HepG2 (cell line): ENCODE measurements at regions not wholly inside any gene's neighbourhood (a gene's known extent, or its start where the extent isn't known, plus 50 kb on each side); places are given as distances from the start of the nearest gene placed in this dataset.

Experiments used
- ATAC-seq: fragments of 200-7000 bp; cut with Tn5 transposase; 3 replicates; pipeline ENCODE4 v1.9.1; 2020; ENCODE audit warnings: mild to moderate bottlenecking, moderate library complexity
- BruUV-seq: library from RNA; stranded (reverse); fragments of 400-500 nt; replicated peaks from 2 replicates; lab custom pipeline; 2021; lab: Mats Ljungman, UMichigan
- CTCF ChIA-PET: fragments of 300-600 bp; formaldehyde crosslinking; extraction: SDS; loops from one replicate; lab custom pipeline; 2021; ENCODE audit warnings: low total read pairs, inconsistent platforms, low intra/inter-chr PET ratio; lab: Yijun Ruan, JAX
- POLR2A ChIA-PET: fragments of 350-600 bp; sonication (Branson Sonifier 250); formaldehyde crosslinking; loops from one replicate; lab custom pipeline; 2020; ENCODE audit warnings: antibody characterized with exemption, inconsistent platforms; lab: Yijun Ruan, JAX
- DNase-seq: peaks from one replicate; pipeline ENCODE4 v3.0.0-alpha.2; 2015; ENCODE audit warnings: low spot score
- FAIRE-seq: peaks from 3 replicates; lab custom pipeline; 2011; peaks lifted over from hg19 to GRCh38; lab: Jason Lieb, UNC
- H2AFZ ChIP-seq: one replicate; pipeline ENCODE4 v1.6.1; 2011; ENCODE audit warnings: low read length, inconsistent platforms
- H3K27ac ChIP-seq: fragments of 300-600 bp; 3 replicates; pipeline ENCODE4 v1.8.0; 2011; ENCODE audit warnings: mixed run types, mild to moderate bottlenecking, mixed read lengths, low read length, inconsistent platforms; ENCODE audit not compliant: insufficient read depth; ENCODE audit errors: extremely low read length
- H3K27me3 ChIP-seq, 2 experiments: fragments of 200-600 bp in 1 of 2; 2 replicates in 1 of 2; 3 replicates in 1 of 2; pipeline versions ENCODE4 v1.6.0 to v1.8.0; 2011; ENCODE audit warnings: low read length in 2 of 2, mild to moderate bottlenecking in 2 of 2, moderate library complexity in 2 of 2, inconsistent platforms in 1 of 2; ENCODE audit not compliant: insufficient read depth in 2 of 2, control insufficient read depth in 1 of 2
- H3K36me3 ChIP-seq, 2 experiments: fragments of 200-600 bp in 1 of 2; replicated peaks in 1 of 2; 2 replicates in 1 of 2; 3 replicates in 1 of 2; pipeline versions ENCODE4 v1.5.1 to v1.8.0; 2011; ENCODE audit warnings: low read length in 2 of 2, inconsistent platforms in 1 of 2; ENCODE audit not compliant: insufficient read depth in 2 of 2, control insufficient read depth in 1 of 2
- H3K4me1 ChIP-seq: 2 replicates; pipeline ENCODE4 v1.5.1; 2012; ENCODE audit warnings: low read length, inconsistent platforms; ENCODE audit not compliant: insufficient read depth
- H3K4me2 ChIP-seq: 2 replicates; pipeline ENCODE4 v1.6.0; 2011; ENCODE audit warnings: low read depth, low read length, inconsistent platforms
- H3K4me3 ChIP-seq, 3 experiments: fragments of 200-600 bp in 1 of 3; sonication (generic), shearing (Covaris generic) in 1 of 3; replicated peaks in 1 of 3; 2 replicates each; pipeline ENCODE4 v1.5.1; 2011 to 2016; ENCODE audit warnings: low read length in 3 of 3, inconsistent platforms in 2 of 3, low read depth in 2 of 3, mild to moderate bottlenecking in 2 of 3, control low read depth in 1 of 3, mixed read lengths in 1 of 3; ENCODE audit not compliant: insufficient read depth in 1 of 3
- H3K79me2 ChIP-seq: one replicate; pipeline ENCODE4 v1.6.1; 2011; ENCODE audit warnings: low read length, inconsistent platforms; ENCODE audit not compliant: insufficient read depth
- H3K9ac ChIP-seq: 2 replicates; pipeline ENCODE4 v1.6.0; 2011; ENCODE audit warnings: mild to moderate bottlenecking, low read depth, low read length, inconsistent platforms; ENCODE audit not compliant: insufficient read depth
- H3K9me3 ChIP-seq: 2 replicates; pipeline ENCODE4 v1.5.1; 2012; ENCODE audit warnings: mild to moderate bottlenecking, low read length
- H4K20me1 ChIP-seq: 2 replicates; pipeline ENCODE4 v1.6.0; 2011; ENCODE audit warnings: inconsistent platforms, mild to moderate bottlenecking, low read length, moderate library complexity; ENCODE audit not compliant: insufficient read depth
- AHR ChIP-seq: IDR thresholded peaks from 2 replicates; pipeline ENCODE4 v1.6.1; 2018; ENCODE audit warnings: missing genetic modification reagents, missing compliant biosample characterization
- THAP11 ChIP-seq: IDR thresholded peaks from 2 replicates; pipeline ENCODE4 v1.6.1; 2016; ENCODE audit warnings: missing biosample characterization, missing genetic modification reagents
- ZFP82 ChIP-seq: sonication (generic); formaldehyde crosslinking; IDR thresholded peaks from 2 replicates; pipeline ENCODE4 v1.5.1; 2020; ENCODE audit warnings: mild to moderate bottlenecking, missing genetic modification reagents, borderline replicate concordance
- ZMAT3 ChIP-seq: sonication (generic); formaldehyde crosslinking; conservative IDR thresholded peaks from 2 replicates; pipeline ENCODE4 v1.7.0; 2021; ENCODE audit warnings: missing genetic modification reagents
- ZNF792 ChIP-seq: IDR thresholded peaks from 2 replicates; pipeline ENCODE4 v1.6.1; 2016
- WGBS: methylation state at CpG from one replicate; pipeline ENCODE4 v1.1.6; 2017; ENCODE audit warnings: low lambda C conversion rate; 5-methylcytosine and 5-hydroxymethylcytosine counted together
- in situ Hi-C: cut with HindIII; loops from 2 replicates; pipeline ENCODE4 v1.10.0; 2017; ENCODE audit warnings: low pct_unique_long_range_greater_than_20kb; ENCODE audit not compliant: extremely low pct_ligation_motif_present
- intact Hi-C: fragments of 100-400 bp; cut with micrococcal nuclease; formaldehyde crosslinking; loops from one replicate; pipeline ENCODE4 v1.10.0; 2022; ENCODE audit not compliant: unreplicated experiment
- TF ChIP-seq, protein P1 (sequence below): IDR thresholded peaks from 2 replicates; pipeline ENCODE4 v1.6.1; 2016; ENCODE audit warnings: low read depth, missing genetic modification reagents, missing compliant biosample characterization
- TF ChIP-seq, protein P2 (sequence below): sonication (generic); formaldehyde crosslinking; IDR thresholded peaks from 2 replicates; pipeline ENCODE4 v1.9.0; 2022; ENCODE audit warnings: missing genetic modification reagents, mild to moderate bottlenecking, borderline replicate concordance
- TF ChIP-seq, protein P3 (sequence below): sonication (generic); formaldehyde crosslinking; IDR thresholded peaks from 2 replicates; pipeline ENCODE4 v1.9.0; 2021; ENCODE audit warnings: missing genetic modification reagents, borderline replicate concordance

DNA sequence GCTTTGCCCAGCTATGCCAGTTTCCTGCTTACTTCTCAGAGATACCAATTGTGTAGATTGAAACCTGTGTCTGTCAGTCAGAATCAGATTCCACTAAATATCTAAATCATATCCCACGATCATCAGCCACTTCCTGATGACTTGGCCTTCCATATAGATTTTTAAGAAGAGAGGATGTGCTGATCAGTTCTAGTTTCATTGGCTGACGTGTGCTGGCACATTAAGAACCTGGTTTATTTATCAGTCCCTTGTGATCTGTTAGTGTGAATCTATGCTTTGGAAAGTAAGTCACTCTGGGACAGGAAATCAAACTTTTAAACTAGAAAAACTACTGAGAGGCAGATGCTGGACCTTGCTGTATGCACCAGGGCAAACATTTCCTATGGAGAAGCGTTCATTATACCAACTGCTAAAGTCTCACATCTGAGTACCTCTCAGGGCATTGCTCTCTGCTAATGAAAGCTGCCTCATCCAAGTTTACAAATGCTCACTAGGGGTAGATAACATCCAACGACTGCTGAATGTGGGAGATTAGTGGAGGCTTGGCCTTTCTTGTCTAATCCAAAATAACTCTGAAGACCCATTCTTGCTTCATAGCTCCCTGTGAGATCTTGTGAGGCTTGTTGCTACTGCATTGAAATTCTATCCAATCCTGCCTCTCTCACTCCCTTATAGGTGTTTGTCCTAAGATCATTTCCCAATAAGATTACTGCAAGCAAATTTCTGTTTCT lies 109.1 kb downstream of the ARL4A start (continued):
- TF ChIP-seq, protein P1, sequence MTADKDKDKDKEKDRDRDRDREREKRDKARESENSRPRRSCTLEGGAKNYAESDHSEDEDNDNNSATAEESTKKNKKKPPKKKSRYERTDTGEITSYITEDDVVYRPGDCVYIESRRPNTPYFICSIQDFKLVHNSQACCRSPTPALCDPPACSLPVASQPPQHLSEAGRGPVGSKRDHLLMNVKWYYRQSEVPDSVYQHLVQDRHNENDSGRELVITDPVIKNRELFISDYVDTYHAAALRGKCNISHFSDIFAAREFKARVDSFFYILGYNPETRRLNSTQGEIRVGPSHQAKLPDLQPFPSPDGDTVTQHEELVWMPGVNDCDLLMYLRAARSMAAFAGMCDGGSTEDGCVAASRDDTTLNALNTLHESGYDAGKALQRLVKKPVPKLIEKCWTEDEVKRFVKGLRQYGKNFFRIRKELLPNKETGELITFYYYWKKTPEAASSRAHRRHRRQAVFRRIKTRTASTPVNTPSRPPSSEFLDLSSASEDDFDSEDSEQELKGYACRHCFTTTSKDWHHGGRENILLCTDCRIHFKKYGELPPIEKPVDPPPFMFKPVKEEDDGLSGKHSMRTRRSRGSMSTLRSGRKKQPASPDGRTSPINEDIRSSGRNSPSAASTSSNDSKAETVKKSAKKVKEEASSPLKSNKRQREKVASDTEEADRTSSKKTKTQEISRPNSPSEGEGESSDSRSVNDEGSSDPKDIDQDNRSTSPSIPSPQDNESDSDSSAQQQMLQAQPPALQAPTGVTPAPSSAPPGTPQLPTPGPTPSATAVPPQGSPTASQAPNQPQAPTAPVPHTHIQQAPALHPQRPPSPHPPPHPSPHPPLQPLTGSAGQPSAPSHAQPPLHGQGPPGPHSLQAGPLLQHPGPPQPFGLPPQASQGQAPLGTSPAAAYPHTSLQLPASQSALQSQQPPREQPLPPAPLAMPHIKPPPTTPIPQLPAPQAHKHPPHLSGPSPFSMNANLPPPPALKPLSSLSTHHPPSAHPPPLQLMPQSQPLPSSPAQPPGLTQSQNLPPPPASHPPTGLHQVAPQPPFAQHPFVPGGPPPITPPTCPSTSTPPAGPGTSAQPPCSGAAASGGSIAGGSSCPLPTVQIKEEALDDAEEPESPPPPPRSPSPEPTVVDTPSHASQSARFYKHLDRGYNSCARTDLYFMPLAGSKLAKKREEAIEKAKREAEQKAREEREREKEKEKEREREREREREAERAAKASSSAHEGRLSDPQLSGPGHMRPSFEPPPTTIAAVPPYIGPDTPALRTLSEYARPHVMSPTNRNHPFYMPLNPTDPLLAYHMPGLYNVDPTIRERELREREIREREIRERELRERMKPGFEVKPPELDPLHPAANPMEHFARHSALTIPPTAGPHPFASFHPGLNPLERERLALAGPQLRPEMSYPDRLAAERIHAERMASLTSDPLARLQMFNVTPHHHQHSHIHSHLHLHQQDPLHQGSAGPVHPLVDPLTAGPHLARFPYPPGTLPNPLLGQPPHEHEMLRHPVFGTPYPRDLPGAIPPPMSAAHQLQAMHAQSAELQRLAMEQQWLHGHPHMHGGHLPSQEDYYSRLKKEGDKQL: no peak
- no peak for TF ChIP-seq ZNF792 (CRISPR knock-in tag)

DNA sequence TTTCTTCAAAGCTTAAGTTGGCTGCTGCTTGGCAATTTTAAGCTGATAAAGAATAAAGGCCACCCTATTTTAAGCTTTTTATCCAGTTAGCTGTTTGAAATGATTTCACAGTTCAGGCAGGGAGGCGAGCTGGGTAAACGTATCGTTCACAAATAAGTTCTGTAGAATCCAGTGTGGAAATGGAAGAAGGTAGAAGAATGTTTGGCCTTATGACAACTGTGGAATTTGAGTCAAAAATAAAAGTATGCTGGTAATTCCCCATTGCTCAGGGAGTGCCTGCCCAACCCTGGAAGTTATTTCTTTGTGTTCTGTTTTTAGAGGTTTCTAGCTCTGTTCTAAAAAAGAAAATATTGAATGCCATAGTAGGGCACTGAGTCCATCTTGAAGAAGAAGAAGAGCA lies 113.1 kb downstream of the ARL4A start:
- ChIA-PET CTCF (no interaction called here), POLR2A (no interaction called here)
- WGBS: 57% methylated on average over 3 of the region's 3 CpGs
- Histone ChIP-seq H3K9me3 (no peaks in the 10 kb centered on the region), H3K27me3 (no peaks in the 10 kb centered on the region), H2AFZ (no peak overlapping the region), H3K4me3 (no peak overlapping the region), H3K79me2 (no peaks in the 10 kb centered on the region), H3K27ac (no peak overlapping the region), H3K9ac (no peak overlapping the region), H4K20me1 (no peaks in the 10 kb centered on the region), H3K4me1 (peaks cover 10% of the 10 kb centered on the region), H3K4me2 (no peak overlapping the region), H3K36me3 (no peaks in the 10 kb centered on the region)
- FAIRE-seq: no peak
- TF ChIP-seq ZFP82: no peak
- no peak for TF ChIP-seq THAP11 (CRISPR knock-in tag)
- TF ChIP-seq, protein P2, sequence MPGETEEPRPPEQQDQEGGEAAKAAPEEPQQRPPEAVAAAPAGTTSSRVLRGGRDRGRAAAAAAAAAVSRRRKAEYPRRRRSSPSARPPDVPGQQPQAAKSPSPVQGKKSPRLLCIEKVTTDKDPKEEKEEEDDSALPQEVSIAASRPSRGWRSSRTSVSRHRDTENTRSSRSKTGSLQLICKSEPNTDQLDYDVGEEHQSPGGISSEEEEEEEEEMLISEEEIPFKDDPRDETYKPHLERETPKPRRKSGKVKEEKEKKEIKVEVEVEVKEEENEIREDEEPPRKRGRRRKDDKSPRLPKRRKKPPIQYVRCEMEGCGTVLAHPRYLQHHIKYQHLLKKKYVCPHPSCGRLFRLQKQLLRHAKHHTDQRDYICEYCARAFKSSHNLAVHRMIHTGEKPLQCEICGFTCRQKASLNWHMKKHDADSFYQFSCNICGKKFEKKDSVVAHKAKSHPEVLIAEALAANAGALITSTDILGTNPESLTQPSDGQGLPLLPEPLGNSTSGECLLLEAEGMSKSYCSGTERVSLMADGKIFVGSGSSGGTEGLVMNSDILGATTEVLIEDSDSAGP (CRISPR knock-in tag): no peak
- no peak for TF ChIP-seq AHR (CRISPR knock-in tag)
- no peak for TF ChIP-seq ZMAT3 (CRISPR knock-in tag)
- TF ChIP-seq, protein P3, sequence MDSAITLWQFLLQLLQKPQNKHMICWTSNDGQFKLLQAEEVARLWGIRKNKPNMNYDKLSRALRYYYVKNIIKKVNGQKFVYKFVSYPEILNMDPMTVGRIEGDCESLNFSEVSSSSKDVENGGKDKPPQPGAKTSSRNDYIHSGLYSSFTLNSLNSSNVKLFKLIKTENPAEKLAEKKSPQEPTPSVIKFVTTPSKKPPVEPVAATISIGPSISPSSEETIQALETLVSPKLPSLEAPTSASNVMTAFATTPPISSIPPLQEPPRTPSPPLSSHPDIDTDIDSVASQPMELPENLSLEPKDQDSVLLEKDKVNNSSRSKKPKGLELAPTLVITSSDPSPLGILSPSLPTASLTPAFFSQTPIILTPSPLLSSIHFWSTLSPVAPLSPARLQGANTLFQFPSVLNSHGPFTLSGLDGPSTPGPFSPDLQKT: no peak
- intact Hi-C loops (loop anchor here (10.0 kb wide), 1 partner anchor 166 kb away; no protein-coding TSS in a partner anchor), in situ Hi-C loops (no loop called here)
- DNase-seq: no peak
- no peak for ATAC-seq
- BruUV-seq: no TSS peak
